HepG2 (cell line): ENCODE measurements at regions not wholly inside any gene's neighbourhood (a gene's known extent, or its start where the extent isn't known, plus 50 kb on each side); places are given as distances from the start of the nearest gene placed in this dataset.

ENCODE experiments used
- ATAC-seq: fragments of 200-7000 bp; cut with Tn5 transposase; 3 replicates; pipeline ENCODE4 v1.9.1; 2020; ENCODE audit warnings: mild to moderate bottlenecking, moderate library complexity
- BruUV-seq: library from RNA; stranded (reverse); fragments of 400-500 nt; replicated peaks from 2 replicates; lab custom pipeline; 2021; lab: Mats Ljungman, UMichigan
- CTCF ChIA-PET: fragments of 300-600 bp; formaldehyde crosslinking; extraction: SDS; loops from one replicate; lab custom pipeline; 2021; ENCODE audit warnings: low total read pairs, inconsistent platforms, low intra/inter-chr PET ratio; lab: Yijun Ruan, JAX
- POLR2A ChIA-PET: fragments of 350-600 bp; sonication (Branson Sonifier 250); formaldehyde crosslinking; loops from one replicate; lab custom pipeline; 2020; ENCODE audit warnings: antibody characterized with exemption, inconsistent platforms; lab: Yijun Ruan, JAX
- DNase-seq: peaks from one replicate; pipeline ENCODE4 v3.0.0-alpha.2; 2015; ENCODE audit warnings: low spot score
- FAIRE-seq: peaks from 3 replicates; lab custom pipeline; 2011; peaks lifted over from hg19 to GRCh38; lab: Jason Lieb, UNC
- H2AFZ ChIP-seq: one replicate; pipeline ENCODE4 v1.6.1; 2011; ENCODE audit warnings: low read length, inconsistent platforms
- H3K27ac ChIP-seq: fragments of 300-600 bp; 3 replicates; pipeline ENCODE4 v1.8.0; 2011; ENCODE audit warnings: mixed run types, mild to moderate bottlenecking, mixed read lengths, low read length, inconsistent platforms; ENCODE audit not compliant: insufficient read depth; ENCODE audit errors: extremely low read length
- H3K27me3 ChIP-seq, 2 experiments: fragments of 200-600 bp in 1 of 2; 2 replicates in 1 of 2; 3 replicates in 1 of 2; pipeline versions ENCODE4 v1.6.0 to v1.8.0; 2011; ENCODE audit warnings: low read length in 2 of 2, mild to moderate bottlenecking in 2 of 2, moderate library complexity in 2 of 2, inconsistent platforms in 1 of 2; ENCODE audit not compliant: insufficient read depth in 2 of 2, control insufficient read depth in 1 of 2
- H3K36me3 ChIP-seq, 2 experiments: fragments of 200-600 bp in 1 of 2; replicated peaks in 1 of 2; 2 replicates in 1 of 2; 3 replicates in 1 of 2; pipeline versions ENCODE4 v1.5.1 to v1.8.0; 2011; ENCODE audit warnings: low read length in 2 of 2, inconsistent platforms in 1 of 2; ENCODE audit not compliant: insufficient read depth in 2 of 2, control insufficient read depth in 1 of 2
- H3K4me1 ChIP-seq: 2 replicates; pipeline ENCODE4 v1.5.1; 2012; ENCODE audit warnings: low read length, inconsistent platforms; ENCODE audit not compliant: insufficient read depth
- H3K4me2 ChIP-seq: 2 replicates; pipeline ENCODE4 v1.6.0; 2011; ENCODE audit warnings: low read depth, low read length, inconsistent platforms
- H3K4me3 ChIP-seq, 3 experiments: fragments of 200-600 bp in 1 of 3; sonication (generic), shearing (Covaris generic) in 1 of 3; replicated peaks in 1 of 3; 2 replicates each; pipeline ENCODE4 v1.5.1; 2011 to 2016; ENCODE audit warnings: low read length in 3 of 3, inconsistent platforms in 2 of 3, low read depth in 2 of 3, mild to moderate bottlenecking in 2 of 3, control low read depth in 1 of 3, mixed read lengths in 1 of 3; ENCODE audit not compliant: insufficient read depth in 1 of 3
- H3K79me2 ChIP-seq: one replicate; pipeline ENCODE4 v1.6.1; 2011; ENCODE audit warnings: low read length, inconsistent platforms; ENCODE audit not compliant: insufficient read depth
- H3K9ac ChIP-seq: 2 replicates; pipeline ENCODE4 v1.6.0; 2011; ENCODE audit warnings: mild to moderate bottlenecking, low read depth, low read length, inconsistent platforms; ENCODE audit not compliant: insufficient read depth
- H3K9me3 ChIP-seq: 2 replicates; pipeline ENCODE4 v1.5.1; 2012; ENCODE audit warnings: mild to moderate bottlenecking, low read length
- H4K20me1 ChIP-seq: 2 replicates; pipeline ENCODE4 v1.6.0; 2011; ENCODE audit warnings: inconsistent platforms, mild to moderate bottlenecking, low read length, moderate library complexity; ENCODE audit not compliant: insufficient read depth
- CBX2 ChIP-seq, 2 experiments: fragments of 200-600 bp in 1 of 2; sonication (generic); formaldehyde crosslinking in 1 of 2; IDR thresholded peaks; 2 replicates each; pipeline versions ENCODE4 v1.7.0 to v1.8.1; 2018 to 2022; ENCODE audit warnings: low read depth in 2 of 2, low read length in 1 of 2, mild to moderate bottlenecking in 1 of 2, missing genetic modification reagents in 1 of 2
- CENPBD1 ChIP-seq: sonication (generic); formaldehyde crosslinking; IDR thresholded peaks from 2 replicates; pipeline ENCODE4 v1.8.0; 2022; ENCODE audit warnings: missing genetic modification reagents, low read depth, mild to moderate bottlenecking, borderline replicate concordance
- MLLT10 ChIP-seq: sonication (generic); formaldehyde crosslinking; IDR thresholded peaks from 2 replicates; pipeline ENCODE4 v1.4.0; 2020; ENCODE audit warnings: missing genetic modification reagents
- NFYB ChIP-seq: sonication (generic); formaldehyde crosslinking; IDR thresholded peaks from 2 replicates; pipeline ENCODE4 v1.4.0; 2020; ENCODE audit warnings: missing genetic modification reagents
- ZNF224 ChIP-seq: sonication (generic); formaldehyde crosslinking; IDR thresholded peaks from 2 replicates; pipeline ENCODE4 v1.5.0; 2020; ENCODE audit warnings: mild to moderate bottlenecking, missing genetic modification reagents
- ZNF839 ChIP-seq: sonication (generic); formaldehyde crosslinking; IDR thresholded peaks from 2 replicates; pipeline ENCODE4 v1.4.0; 2020; ENCODE audit warnings: missing genetic modification reagents, mild to moderate bottlenecking, borderline replicate concordance
- WGBS: methylation state at CpG from one replicate; pipeline ENCODE4 v1.1.6; 2017; ENCODE audit warnings: low lambda C conversion rate; 5-methylcytosine and 5-hydroxymethylcytosine counted together
- in situ Hi-C: cut with HindIII; loops from 2 replicates; pipeline ENCODE4 v1.10.0; 2017; ENCODE audit warnings: low pct_unique_long_range_greater_than_20kb; ENCODE audit not compliant: extremely low pct_ligation_motif_present
- intact Hi-C: fragments of 100-400 bp; cut with micrococcal nuclease; formaldehyde crosslinking; loops from one replicate; pipeline ENCODE4 v1.10.0; 2022; ENCODE audit not compliant: unreplicated experiment
- TF ChIP-seq, protein P1 (sequence below): sonication (generic); formaldehyde crosslinking; IDR thresholded peaks from 2 replicates; pipeline ENCODE4 v1.4.0; 2020; ENCODE audit warnings: mild to moderate bottlenecking, missing genetic modification reagents

DNA sequence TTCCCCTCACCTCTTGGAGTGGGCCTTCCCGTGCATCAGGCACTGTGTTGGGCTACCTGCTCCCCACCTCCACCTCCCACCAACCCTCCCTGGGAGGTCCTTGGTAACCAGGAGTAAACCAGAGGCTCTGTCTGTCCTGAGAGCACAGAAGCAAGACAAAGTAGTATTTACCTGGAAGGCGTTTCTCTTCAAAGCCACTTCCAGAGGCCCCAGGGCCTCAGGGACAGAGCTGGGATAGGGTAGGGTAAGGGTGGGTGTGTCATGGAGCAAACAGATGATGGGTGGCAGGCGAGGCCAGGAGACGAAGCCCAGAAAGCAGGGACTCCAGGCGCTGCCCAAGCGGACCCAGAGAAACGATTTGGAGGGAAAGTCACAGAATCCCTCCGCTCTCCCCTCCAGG is 77.2 kb upstream of the TARDBP start:
- Histone ChIP-seq H3K79me2 (no peaks in the 10 kb centered on the region), H3K27me3 (no peaks in the 10 kb centered on the region), H2AFZ (no peak overlapping the region), H3K9ac (no peak overlapping the region), H3K36me3 (no peaks in the 10 kb centered on the region), H3K4me3 (no peak overlapping the region), H4K20me1 (no peaks in the 10 kb centered on the region), H3K4me2 (no peak overlapping the region), H3K27ac (no peak overlapping the region), H3K4me1 (peaks cover 44% of the 10 kb centered on the region), H3K9me3 (no peaks in the 10 kb centered on the region)
- no TSS peak for BruUV-seq
- TF ChIP-seq NFYB: no peak
- TF ChIP-seq CENPBD1: no peak
- no peak for TF ChIP-seq ZNF224
- TF ChIP-seq ZNF839: no peak
- no peak for TF ChIP-seq CBX2 (IDR thresholded peaks at IDR 0.05; ENCODE audit: low read depth, low read length)
- TF ChIP-seq CBX2 (CRISPR knock-in tag; IDR thresholded peaks at IDR 0.05; ENCODE audit: low read depth): no peak
- no peak for TF ChIP-seq MLLT10 (CRISPR knock-in tag)
- TF ChIP-seq, protein P1, sequence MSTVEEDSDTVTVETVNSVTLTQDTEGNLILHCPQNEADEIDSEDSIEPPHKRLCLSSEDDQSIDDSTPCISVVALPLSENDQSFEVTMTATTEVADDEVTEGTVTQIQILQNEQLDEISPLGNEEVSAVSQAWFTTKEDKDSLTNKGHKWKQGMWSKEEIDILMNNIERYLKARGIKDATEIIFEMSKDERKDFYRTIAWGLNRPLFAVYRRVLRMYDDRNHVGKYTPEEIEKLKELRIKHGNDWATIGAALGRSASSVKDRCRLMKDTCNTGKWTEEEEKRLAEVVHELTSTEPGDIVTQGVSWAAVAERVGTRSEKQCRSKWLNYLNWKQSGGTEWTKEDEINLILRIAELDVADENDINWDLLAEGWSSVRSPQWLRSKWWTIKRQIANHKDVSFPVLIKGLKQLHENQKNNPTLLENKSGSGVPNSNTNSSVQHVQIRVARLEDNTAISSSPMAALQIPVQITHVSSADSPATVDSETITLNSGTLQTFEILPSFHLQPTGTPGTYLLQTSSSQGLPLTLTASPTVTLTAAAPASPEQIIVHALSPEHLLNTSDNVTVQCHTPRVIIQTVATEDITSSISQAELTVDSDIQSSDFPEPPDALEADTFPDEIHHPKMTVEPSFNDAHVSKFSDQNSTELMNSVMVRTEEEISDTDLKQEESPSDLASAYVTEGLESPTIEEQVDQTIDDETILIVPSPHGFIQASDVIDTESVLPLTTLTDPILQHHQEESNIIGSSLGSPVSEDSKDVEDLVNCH (CRISPR knock-in tag): no peak
- intact Hi-C loops: no loop called here
- FAIRE-seq (no peak), DNase-seq (no peak), ATAC-seq (no peak)
- in situ Hi-C loops: no loop called here
- ChIA-PET CTCF (no interaction called here), POLR2A (no interaction called here)
- WGBS: 15% methylated on average over 8 of the region's 8 CpGs
